ENCODE measurements at regions not wholly inside any gene's neighbourhood (a gene's known extent, or its start where the extent isn't known, plus 50 kb on each side); places are given as distances from the start of the nearest gene placed in this dataset.

- intact Hi-C loops (cut with micrococcal nuclease) = no loop called here
- Mint-ChIP-seq H3K4me3 (no peak overlapping the region), H3K27ac (no peak overlapping the region), H3K27me3 (no peaks in the 10 kb centered on the region), H3K4me1 (no peaks in the 10 kb centered on the region), H3K9me3 (ENCODE audit: insufficient read depth) (no peaks in the 10 kb centered on the region)
- TF ChIP-seq CTCF (IDR thresholded peaks at IDR 0.05) = no peak
- no peak for TF ChIP-seq EZH2 (IDR thresholded peaks at IDR 0.05; ENCODE audit: borderline replicate concordance, insufficient read depth, low read depth, low read length, poor library complexity, severe bottlenecking)
- no peaks in the 10 kb centered on the region for H3K27me3 ChIP-seq (replicated peaks in 1 of 4; ENCODE audit: control extremely low read depth in 1 of 4, control insufficient read depth in 3 of 4, insufficient read depth in 4 of 4, low read length in 3 of 4)
- no peak overlapping the region for H3K4me3 ChIP-seq (ENCODE audit: control extremely low read depth in 1 of 5, extremely low read depth in 1 of 5, insufficient read depth in 1 of 5, low read depth in 2 of 5, low read length in 4 of 5)
- no peak overlapping the region for H3K9ac ChIP-seq (ENCODE audit: low read length)
- peaks cover 0 to 6% (median 2%) of the 10 kb centered on the region in 3 donors for H3K9me3 ChIP-seq (ENCODE audit: control extremely low read depth in 1 of 3, control insufficient read depth in 2 of 3, insufficient read depth in 1 of 3, low read length in 2 of 3)
- no peak overlapping the region for H3K27ac ChIP-seq (ENCODE audit: low read length in 2 of 2)
- H2AFZ ChIP-seq (ENCODE audit: insufficient read depth, low read depth, low read length, poor library complexity, severe bottlenecking) = no peak overlapping the region
- H3K36me3 ChIP-seq (replicated peaks in 1 of 2; ENCODE audit: control extremely low read depth in 1 of 2, control insufficient read depth in 1 of 2, extremely low read depth in 1 of 2, insufficient read depth in 2 of 2, low read length in 1 of 2) = no peaks in the 10 kb centered on the region
- ATAC-seq (ENCODE audit: low read depth) (no peak), DNase-seq (no peak)
- H3K4me2 ChIP-seq (replicated peaks; ENCODE audit: low read depth, low read length, poor library complexity, severe bottlenecking) = no peak overlapping the region
- H3K4me1 ChIP-seq (ENCODE audit: control insufficient read depth in 2 of 2, insufficient read depth in 2 of 2, low read length in 2 of 2) = no peaks in the 10 kb centered on the region
- ChIA-PET POLR2A (no interaction called here), CTCF (no interaction called here)
- no peaks in the 10 kb centered on the region for H4K20me1 ChIP-seq (ENCODE audit: control insufficient read depth, insufficient read depth, low read length, poor library complexity, severe bottlenecking)
- H3K79me2 ChIP-seq (ENCODE audit: control insufficient read depth, insufficient read depth, low read length) = no peaks in the 10 kb centered on the region
- 86% methylated on average over 3 of the region's 4 CpGs for WGBS (ENCODE audit: insufficient coverage)
These were observed 545.3 kb downstream of the RFC3 start for GRCh38 chr13:34363266-34363665.

GRCh38 chr13:34364633-34365032, 546.7 kb downstream of the RFC3 start:
- no peak for ATAC-seq (ENCODE audit: low read depth)
- Histone ChIP-seq H3K79me2 (ENCODE audit: control insufficient read depth, insufficient read depth, low read length) (no peaks in the 10 kb centered on the region), H2AFZ (ENCODE audit: insufficient read depth, low read depth, low read length, poor library complexity, severe bottlenecking) (no peak overlapping the region), H3K27me3 (replicated peaks in 1 of 4; ENCODE audit: control extremely low read depth in 1 of 4, control insufficient read depth in 3 of 4, insufficient read depth in 4 of 4, low read length in 3 of 4) (no peaks in the 10 kb centered on the region), H4K20me1 (ENCODE audit: control insufficient read depth, insufficient read depth, low read length, poor library complexity, severe bottlenecking) (no peaks in the 10 kb centered on the region), H3K9me3 (ENCODE audit: control extremely low read depth in 1 of 3, control insufficient read depth in 2 of 3, insufficient read depth in 1 of 3, low read length in 2 of 3) (peaks cover 0 to 6% (median 2%) of the 10 kb centered on the region in 3 donors), H3K4me3 (ENCODE audit: control extremely low read depth in 1 of 5, extremely low read depth in 1 of 5, insufficient read depth in 1 of 5, low read depth in 2 of 5, low read length in 4 of 5) (no peak overlapping the region), H3K27ac (ENCODE audit: low read length in 2 of 2) (no peak overlapping the region), H3K4me2 (replicated peaks; ENCODE audit: low read depth, low read length, poor library complexity, severe bottlenecking) (no peak overlapping the region), H3K4me1 (ENCODE audit: control insufficient read depth in 2 of 2, insufficient read depth in 2 of 2, low read length in 2 of 2) (no peaks in the 10 kb centered on the region), H3K36me3 (replicated peaks in 1 of 2; ENCODE audit: control extremely low read depth in 1 of 2, control insufficient read depth in 1 of 2, extremely low read depth in 1 of 2, insufficient read depth in 2 of 2, low read length in 1 of 2) (no peaks in the 10 kb centered on the region), H3K9ac (ENCODE audit: low read length) (no peak overlapping the region)
- ChIA-PET CTCF (no interaction called here), POLR2A (no interaction called here)
- Mint-ChIP-seq H3K27ac (no peak overlapping the region), H3K27me3 (no peaks in the 10 kb centered on the region), H3K4me1 (no peaks in the 10 kb centered on the region), H3K9me3 (ENCODE audit: insufficient read depth) (no peaks in the 10 kb centered on the region), H3K4me3 (no peak overlapping the region)
- no peak for TF ChIP-seq CTCF (IDR thresholded peaks at IDR 0.05)
- WGBS (ENCODE audit: insufficient coverage) = no CpG with 5 or more reads among the region's 1 CpG
- DNase-seq = no peak
- intact Hi-C loops (cut with micrococcal nuclease) = no loop called here
